NCI-H1105 (cell line): ENCODE measurements at regions not wholly inside any gene's neighbourhood (a gene's known extent, or its start where the extent isn't known, plus 50 kb on each side); places are given as distances from the start of the nearest gene placed in this dataset.

Source experiments
- DNase-seq: peaks from one replicate; lab custom pipeline; 2025; lab: John Stamatoyannopoulos, UW

GRCh38 chr9:118059484-118060278 lies 355.5 kb downstream of the TLR4 start:
- peak; percentile 12 for DNase-seq

GRCh38 chr9:118083161-118083560 lies 379.0 kb downstream of the TLR4 start:
- DNase-seq, result no peak

- DNase-seq, result no peak
Observed at GRCh38 chr9:118088090-118088489, 383.9 kb downstream of the TLR4 start.

GRCh38 chr9:118091226-118091625 lies 387.0 kb downstream of the TLR4 start:
- no peak for DNase-seq

GRCh38 chr9:118091711-118092500 lies 387.7 kb downstream of the TLR4 start:
- DNase-seq, result no peak

- DNase-seq, result no peak
Observed at GRCh38 chr9:118094387-118094786, 390.2 kb downstream of the TLR4 start.

- no peak for DNase-seq
Observed at GRCh38 chr9:118100529-118101419, 396.6 kb downstream of the TLR4 start.

- DNase-seq, result no peak
Observed at GRCh38 chr9:118104363-118104762, 400.2 kb downstream of the TLR4 start.

GRCh38 chr9:118108971-118109370 lies 404.8 kb downstream of the TLR4 start:
- no peak for DNase-seq

- no peak for DNase-seq
Observed at GRCh38 chr9:118109542-118109941, 405.3 kb downstream of the TLR4 start.

- DNase-seq, result no peak
Observed at GRCh38 chr9:118121361-118121760, 417.2 kb downstream of the TLR4 start.

GRCh38 chr9:118128313-118128712 lies 424.1 kb downstream of the TLR4 start:
- DNase-seq, result no peak

- no peak for DNase-seq
Observed at GRCh38 chr9:118129541-118129940, 425.3 kb downstream of the TLR4 start.

- no peak for DNase-seq
Observed at GRCh38 chr9:118148990-118149389, 444.8 kb downstream of the TLR4 start.

- DNase-seq, result no peak
Observed at GRCh38 chr9:118156846-118157245, 452.6 kb downstream of the TLR4 start.

GRCh38 chr9:118162716-118163115 lies 458.5 kb downstream of the TLR4 start:
- no peak for DNase-seq

GRCh38 chr9:118163751-118164150 lies 459.5 kb downstream of the TLR4 start:
- DNase-seq, result no peak

- no peak for DNase-seq
Observed at GRCh38 chr9:118165451-118165850, 461.2 kb downstream of the TLR4 start.

GRCh38 chr9:118170032-118170955 lies 466.1 kb downstream of the TLR4 start:
- peak; percentile 56 for DNase-seq

GRCh38 chr9:118177241-118177640 lies 473.0 kb downstream of the TLR4 start:
- DNase-seq, result no peak

GRCh38 chr9:118183576-118183975 lies 479.4 kb downstream of the TLR4 start:
- DNase-seq, result no peak
